HG02884 (cell line): ENCODE measurements at regions not wholly inside any gene's neighbourhood (a gene's known extent, or its start where the extent isn't known, plus 50 kb on each side); places are given as distances from the start of the nearest gene placed in this dataset.

Experiments
- ATAC-seq: cut with Tn5 transposase; IDR thresholded peaks from one replicate; pipeline ENCODE4 v1.9.1; 2021; ENCODE audit warnings: mild to moderate bottlenecking, moderate library complexity; ENCODE audit not compliant: unreplicated experiment

DNA sequence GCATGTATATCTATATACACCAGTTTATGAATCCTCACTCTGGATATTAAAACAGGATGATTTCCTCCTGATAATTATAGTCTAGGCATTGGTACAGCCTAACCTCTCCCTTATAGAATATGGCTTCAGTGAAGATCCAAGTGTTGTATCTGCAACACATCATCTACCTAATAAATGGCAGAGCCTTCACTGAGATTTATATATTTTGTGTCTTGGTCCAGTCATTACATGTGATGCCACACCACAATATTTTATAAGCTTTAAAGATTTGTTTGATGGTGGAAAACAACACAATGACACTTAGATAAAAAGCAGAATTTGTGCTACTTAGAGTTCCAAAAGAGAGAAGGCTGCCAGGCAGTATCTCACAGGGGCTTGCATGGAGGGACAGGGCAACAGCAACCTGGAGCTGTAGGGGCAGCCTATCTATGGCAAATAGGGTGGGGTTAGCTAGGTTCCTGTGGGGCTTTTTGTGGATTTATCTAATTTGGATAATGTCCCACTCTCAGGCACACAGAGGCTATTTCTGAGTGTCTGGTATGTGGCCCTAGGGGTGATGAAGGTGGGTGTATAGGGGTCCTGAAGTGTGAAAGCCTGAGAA lies 1736.7 kb upstream of the PRR20A start:
- ATAC-seq = no peak

- ATAC-seq = no peak
Observed at GRCh38 chr13:55410398-55411330, 1730.1 kb upstream of the PRR20A start.

GRCh38 chr13:55418095-55418494 lies 1722.6 kb upstream of the PRR20A start:
- no peak for ATAC-seq

DNA sequence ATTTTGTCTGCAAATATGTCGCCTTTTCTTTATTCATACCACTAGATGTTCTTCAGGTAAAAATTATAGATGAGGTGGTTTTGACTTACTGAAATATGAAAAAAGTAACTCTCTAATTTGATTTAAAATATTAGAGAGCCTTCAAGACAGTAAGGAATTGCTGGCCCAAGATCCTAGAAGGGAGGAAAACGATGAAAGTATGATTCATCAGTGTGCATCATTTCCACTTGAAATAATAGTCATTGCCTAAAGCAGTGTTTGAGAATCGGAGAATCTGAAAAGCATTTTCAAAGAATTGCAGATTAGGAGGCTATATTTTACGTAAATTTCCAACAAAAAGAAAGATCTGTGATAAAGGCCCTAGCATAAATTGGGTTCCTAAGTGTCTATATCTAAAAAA lies 1707.9 kb upstream of the PRR20A start:
- ATAC-seq = no peak

DNA sequence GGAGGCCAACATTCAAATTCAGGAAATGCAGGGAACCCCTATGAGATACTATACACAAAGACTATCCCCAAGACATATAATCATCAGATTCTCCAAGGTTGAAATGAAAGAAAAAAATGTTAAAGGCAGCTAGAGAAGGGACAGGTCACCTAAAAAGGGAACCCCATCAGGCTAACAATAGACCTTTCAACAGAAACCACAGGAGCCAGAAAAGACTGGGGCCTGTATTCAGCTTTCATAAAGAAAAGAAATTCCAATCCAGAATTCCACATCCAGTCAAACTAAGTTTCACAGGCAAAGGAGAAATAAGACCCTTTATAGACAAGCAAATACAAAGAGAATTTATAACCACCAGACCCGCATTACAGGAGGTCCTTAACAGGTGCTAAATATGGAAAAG lies 1703.6 kb upstream of the PRR20A start:
- no peak for ATAC-seq

GRCh38 chr13:55439450-55439849 lies 1701.3 kb upstream of the PRR20A start:
- ATAC-seq = no peak

DNA sequence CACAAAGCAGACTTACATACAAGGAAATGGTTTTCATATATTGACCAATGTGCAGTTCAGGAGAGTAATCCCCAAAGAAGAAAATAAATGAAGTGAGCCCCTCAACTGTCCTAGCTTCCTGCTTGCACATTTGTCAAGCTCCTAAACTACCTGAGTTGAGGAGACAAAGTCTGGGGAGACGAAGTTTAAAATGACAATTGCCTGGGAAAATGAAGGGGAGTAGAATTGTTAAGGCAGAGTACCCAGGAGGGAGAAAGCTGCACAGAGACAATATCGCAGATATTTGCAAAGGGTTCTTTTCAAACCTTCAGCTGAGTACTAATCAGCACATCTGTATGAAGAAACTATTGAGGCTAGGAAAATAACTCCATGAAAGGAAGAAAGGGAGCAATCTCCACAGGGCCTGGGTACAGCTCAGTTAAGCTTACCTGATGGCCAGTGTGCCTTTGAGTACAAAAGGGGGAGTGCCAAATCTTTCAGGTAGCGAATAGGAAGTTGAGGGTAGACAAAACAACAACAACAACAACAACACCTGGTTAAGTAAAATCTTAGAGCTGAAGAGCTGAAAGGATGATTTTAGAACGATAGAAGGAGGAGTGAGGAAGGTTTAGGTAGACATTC lies 1700.1 kb upstream of the PRR20A start:
- ATAC-seq = no peak

GRCh38 chr13:55464222-55464621 lies 1676.5 kb upstream of the PRR20A start:
- ATAC-seq = no peak

DNA sequence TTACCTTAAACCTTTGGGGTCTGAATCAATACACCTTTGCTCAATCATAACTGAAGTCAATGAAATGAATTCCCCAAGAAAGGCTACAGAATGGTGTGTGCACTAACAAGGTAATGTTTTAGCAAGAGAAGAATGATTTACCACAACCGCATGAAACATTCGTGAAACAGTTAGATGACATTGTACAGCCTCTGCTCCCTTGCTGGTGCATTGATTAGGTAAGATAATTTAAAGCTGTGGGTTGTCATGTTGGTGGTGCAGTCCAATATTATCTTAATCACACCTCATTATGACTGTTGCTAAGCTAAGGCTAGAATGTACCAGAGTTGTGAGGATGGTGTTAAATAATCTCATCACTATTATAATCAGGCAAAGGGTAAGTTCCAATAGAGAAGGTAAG lies 1673.2 kb upstream of the PRR20A start:
- ATAC-seq = no peak

DNA sequence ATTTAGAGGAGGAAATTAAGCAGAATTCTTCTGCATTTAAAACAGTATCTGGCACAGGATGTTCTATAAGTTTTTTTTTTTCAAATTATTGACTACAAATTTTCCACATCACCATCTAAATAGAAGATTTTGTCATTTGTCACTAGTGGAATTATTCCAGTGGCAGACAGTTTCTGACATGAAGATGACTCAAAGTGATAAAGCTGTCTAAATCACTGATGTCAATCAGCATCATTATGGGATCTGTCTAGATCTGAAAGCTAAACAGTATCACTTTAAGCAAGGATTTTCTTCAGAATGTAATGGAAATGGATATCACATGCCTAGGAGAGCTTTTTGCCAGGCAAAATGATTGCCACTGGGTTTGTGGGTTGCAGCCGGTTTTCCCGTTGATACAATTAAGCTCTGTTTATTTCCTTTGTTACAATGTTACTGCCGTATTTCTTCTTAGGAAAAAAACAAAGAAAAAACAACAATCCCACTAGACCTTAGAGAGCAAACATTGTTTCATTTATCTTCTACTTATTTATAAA lies 1657.0 kb upstream of the PRR20A start:
- ATAC-seq = no peak

DNA sequence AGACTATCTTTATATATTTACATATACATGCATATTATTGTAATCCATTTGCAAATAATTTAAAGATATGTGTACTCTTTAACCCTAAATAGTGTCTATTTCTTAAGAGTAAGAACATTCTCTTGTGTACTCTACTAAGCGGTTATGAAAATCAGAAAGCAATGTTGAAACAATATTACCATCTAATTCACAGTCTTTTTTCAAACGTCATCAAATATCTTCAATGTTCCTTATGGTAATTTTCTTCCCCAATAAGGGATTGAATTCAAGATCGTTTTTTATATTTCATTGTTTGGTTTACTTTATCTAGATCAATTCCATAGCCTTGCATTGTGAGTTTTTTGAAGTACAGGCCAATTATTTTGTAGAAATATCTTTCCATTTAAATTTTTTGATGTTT lies 1647.4 kb upstream of the PRR20A start:
- no peak for ATAC-seq

- ATAC-seq = no peak
Observed at GRCh38 chr13:55497486-55497885, 1643.2 kb upstream of the PRR20A start.

GRCh38 chr13:55500694-55501093 lies 1640.0 kb upstream of the PRR20A start:
- ATAC-seq = no peak

GRCh38 chr13:55516610-55517009 lies 1624.1 kb upstream of the PRR20A start:
- no peak for ATAC-seq

DNA sequence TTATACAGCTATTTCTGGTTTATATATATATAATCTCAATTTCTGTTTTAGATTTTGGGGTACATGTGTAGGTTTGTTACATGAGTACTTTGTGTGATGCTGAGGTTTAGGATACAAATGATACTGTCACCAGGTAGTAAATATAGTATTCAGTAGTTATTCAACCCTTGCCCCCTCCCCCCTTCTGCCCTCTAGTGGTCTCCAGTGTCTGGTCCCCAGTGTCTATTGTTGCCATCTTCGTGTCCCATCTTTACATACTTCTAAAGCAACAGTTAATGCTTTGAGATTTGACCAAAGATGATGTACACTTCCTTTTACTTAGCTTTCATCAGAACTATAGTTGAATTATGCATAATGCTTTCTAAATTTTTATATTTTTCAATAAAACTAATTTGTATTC lies 1623.4 kb upstream of the PRR20A start:
- ATAC-seq = no peak

DNA sequence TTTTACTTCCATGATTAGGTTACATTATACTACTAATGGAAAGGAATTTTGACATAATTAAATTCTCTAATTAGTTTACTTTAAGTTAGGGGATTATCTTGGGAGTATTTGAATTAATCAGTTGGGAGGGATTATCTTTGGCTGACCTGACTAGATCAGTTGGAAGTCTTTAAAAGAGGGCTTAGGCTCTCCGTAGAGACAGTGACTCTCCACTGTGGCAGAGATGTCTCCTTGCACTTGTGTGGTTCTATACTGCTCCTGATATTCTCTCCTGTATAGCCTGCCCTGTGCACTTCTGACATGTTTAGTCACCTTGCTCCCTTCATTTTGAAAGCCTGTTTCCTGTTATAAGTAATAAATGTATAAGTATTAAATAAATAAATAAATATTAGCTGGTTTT lies 1612.3 kb upstream of the PRR20A start:
- ATAC-seq = no peak

DNA sequence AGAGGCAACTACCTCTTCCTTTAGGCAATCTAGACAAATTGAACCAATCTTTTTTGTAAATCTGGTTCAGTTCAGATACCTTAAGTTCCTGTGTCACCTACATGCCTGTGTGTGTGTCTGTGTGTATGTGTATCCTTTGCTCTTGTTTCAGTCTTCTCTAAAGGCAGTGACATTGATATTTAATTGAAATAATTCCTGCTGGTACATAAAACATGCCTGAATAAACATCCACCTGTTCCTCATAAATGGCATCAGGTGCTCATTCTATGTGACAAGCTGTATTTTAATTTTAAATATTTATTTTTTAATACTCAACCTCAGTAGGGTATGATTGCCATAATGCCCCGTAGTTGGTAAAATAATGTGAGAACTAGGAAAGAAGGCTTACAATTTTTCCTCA lies 1606.4 kb upstream of the PRR20A start:
- ATAC-seq = no peak

- no peak for ATAC-seq
Observed at GRCh38 chr13:55538424-55538823, 1602.3 kb upstream of the PRR20A start.

DNA sequence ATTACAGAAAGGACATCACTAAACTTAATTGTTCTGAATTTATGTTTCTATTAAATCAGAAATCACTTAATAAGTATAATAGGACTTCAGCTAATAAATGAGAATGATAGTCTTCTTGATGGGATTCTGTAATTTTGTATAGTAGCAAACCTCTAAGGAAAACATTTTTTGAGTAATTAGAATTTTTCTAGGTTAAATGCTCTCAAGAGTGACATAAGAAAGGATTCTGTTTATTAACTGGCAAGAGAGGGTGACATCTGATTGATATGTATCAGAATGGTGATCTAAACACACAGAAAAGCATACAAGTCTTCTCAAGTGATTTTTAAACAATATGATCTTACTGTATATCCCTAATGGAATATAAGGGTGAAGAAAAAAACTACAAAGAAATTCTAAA lies 1597.7 kb upstream of the PRR20A start:
- ATAC-seq = no peak

DNA sequence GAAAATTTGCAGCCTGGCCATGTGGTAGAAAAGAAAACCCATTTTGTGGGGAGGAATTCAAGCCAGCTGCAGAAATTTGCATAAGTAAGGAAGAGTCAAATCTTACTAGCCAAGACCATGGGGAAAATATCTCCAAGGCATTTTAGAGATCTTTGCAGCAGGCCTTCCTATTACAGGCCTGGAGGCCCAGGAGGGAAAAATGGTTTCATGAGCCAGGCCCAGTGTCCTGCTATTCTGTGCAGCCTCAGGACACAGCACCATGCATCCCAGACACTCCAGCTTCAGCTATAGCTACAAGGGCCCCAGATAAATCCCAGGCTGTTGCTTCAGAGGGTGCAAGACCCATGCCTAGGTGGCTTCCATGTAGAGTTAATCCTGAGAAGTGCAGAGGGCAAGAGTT lies 1590.1 kb upstream of the PRR20A start:
- no peak for ATAC-seq

- ATAC-seq = no peak
Observed at GRCh38 chr13:55553701-55554100, 1587.0 kb upstream of the PRR20A start.

DNA sequence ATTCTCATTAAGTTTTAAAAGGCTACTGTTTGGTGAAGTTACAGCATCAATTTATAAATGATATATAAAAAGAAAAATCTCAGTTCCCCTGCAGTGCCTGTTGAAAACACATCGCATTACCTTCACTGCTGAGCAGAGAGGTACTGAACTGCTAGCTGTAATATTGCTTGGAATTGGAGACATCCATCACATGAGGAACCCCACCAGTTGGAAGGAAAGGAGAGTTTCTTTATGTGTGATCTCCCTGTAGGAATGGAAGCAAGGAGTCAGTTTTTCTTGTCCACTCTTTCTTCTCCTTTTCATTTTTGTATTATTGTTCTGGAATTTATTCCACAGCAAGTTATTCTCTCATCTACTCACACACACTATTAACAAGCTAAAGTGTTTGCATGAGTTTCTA lies 1586.0 kb upstream of the PRR20A start:
- ATAC-seq = no peak
